H1 (cell line): ENCODE measurements at regions not wholly inside any gene's neighbourhood (a gene's known extent, or its start where the extent isn't known, plus 50 kb on each side); places are given as distances from the start of the nearest gene placed in this dataset.

Experiments
- CTCF ChIA-PET: fragments of 300-600 bp; sonication (Branson Sonifier 250); formaldehyde crosslinking; loops from one replicate; lab custom pipeline; 2021; ENCODE audit not compliant: partially characterized antibody; lab: Charles Lee
- POLR2A ChIA-PET: fragments of 300-600 bp; sonication (Branson Sonifier 250); formaldehyde crosslinking; loops from one replicate; lab custom pipeline; 2021; ENCODE audit warnings: inconsistent platforms; ENCODE audit not compliant: partially characterized antibody; lab: Charles Lee
- DNase-seq, 2 experiments: peaks; one replicate each; pipeline versions ENCODE4 v3.0.0 to v3.0.0-alpha.2; 2010 to 2022; ENCODE audit warnings: low spot score in 2 of 2, low read depth in 1 of 2, mixed read lengths in 1 of 2
- FAIRE-seq: peaks from 2 replicates; lab custom pipeline; 2011; peaks lifted over from hg19 to GRCh38; lab: Jason Lieb, UNC
- H2AFZ ChIP-seq: 2 replicates; pipeline ENCODE4 v1.8.1; 2012; ENCODE audit warnings: low read length, inconsistent platforms
- H2AK5ac ChIP-seq: 2 replicates; pipeline ENCODE4 v1.6.1; 2013; ENCODE audit warnings: low read depth, low read length
- H2BK120ac ChIP-seq: replicated peaks from 2 replicates; pipeline ENCODE3; 2013; ENCODE audit warnings: low read depth, low read length, inconsistent platforms
- H2BK12ac ChIP-seq: 2 replicates; pipeline ENCODE4 v1.6.1; 2013; ENCODE audit warnings: low read depth, low read length
- H2BK15ac ChIP-seq: 2 replicates; pipeline ENCODE4 v1.6.1; 2013; ENCODE audit warnings: low read length
- H2BK20ac ChIP-seq: 2 replicates; pipeline ENCODE4 v1.6.1; 2013; ENCODE audit warnings: low read length
- H2BK5ac ChIP-seq: 2 replicates; pipeline ENCODE4 v1.6.1; 2013; ENCODE audit warnings: low read depth, low read length
- H3K14ac ChIP-seq: 2 replicates; pipeline ENCODE4 v1.6.1; 2013; ENCODE audit warnings: inconsistent platforms; ENCODE audit not compliant: insufficient read length
- H3K18ac ChIP-seq: 2 replicates; pipeline ENCODE4 v1.6.1; 2013; ENCODE audit warnings: low read length; ENCODE audit errors: extremely low read depth
- H3K23ac ChIP-seq: 2 replicates; pipeline ENCODE4 v1.6.1; 2013; ENCODE audit warnings: inconsistent platforms; ENCODE audit not compliant: insufficient read length
- H3K23me2 ChIP-seq: 2 replicates; pipeline ENCODE4 v1.6.1; 2013; ENCODE audit warnings: low read depth, low read length
- H3K27ac ChIP-seq: 2 replicates; pipeline ENCODE4 v1.6.1; 2011; ENCODE audit warnings: low read depth, low read length, inconsistent platforms
- H3K27me3 ChIP-seq, 4 experiments: replicated peaks in 1 of 4; 1 replicate in 1 of 4; 2 replicates in 3 of 4; pipeline versions ENCODE4 v1.6.1 to v1.8.1; 2011 to 2013; ENCODE audit warnings: low read length in 3 of 4, mild to moderate bottlenecking in 3 of 4, inconsistent platforms in 2 of 4, mixed read lengths in 2 of 4, moderate library complexity in 1 of 4; ENCODE audit not compliant: control insufficient read depth in 3 of 4, insufficient read depth in 3 of 4; ENCODE audit errors: extremely low read depth in 1 of 4
- H3K36me3 ChIP-seq, 4 experiments: 2 replicates each; pipeline versions ENCODE4 v1.6.1 to v1.8.1; 2011 to 2013; ENCODE audit warnings: mild to moderate bottlenecking in 4 of 4, low read length in 3 of 4, moderate library complexity in 2 of 4, control low read depth in 1 of 4, inconsistent platforms in 1 of 4; ENCODE audit not compliant: insufficient read depth in 4 of 4, control insufficient read depth in 2 of 4
- H3K4ac ChIP-seq: replicated peaks from 2 replicates; pipeline ENCODE3; 2013; ENCODE audit warnings: low read length, low read depth, mixed read lengths, inconsistent platforms; ENCODE audit not compliant: insufficient read length
- H3K4me1 ChIP-seq, 4 experiments: replicated peaks in 1 of 4; 1 replicate in 1 of 4; 2 replicates in 3 of 4; pipeline versions ENCODE4 v1.6.1 to v1.8.1; 2011 to 2013; ENCODE audit warnings: low read length in 3 of 4, inconsistent platforms in 2 of 4, mixed read lengths in 1 of 4; ENCODE audit not compliant: insufficient read depth in 4 of 4, control insufficient read depth in 3 of 4
- H3K4me2 ChIP-seq, 2 experiments: 2 replicates each; pipeline versions ENCODE4 v1.6.1 to v1.8.1; 2011 to 2013; ENCODE audit warnings: low read depth in 2 of 2, low read length in 2 of 2, control low read depth in 1 of 2, inconsistent platforms in 1 of 2, mild to moderate bottlenecking in 1 of 2; ENCODE audit not compliant: insufficient read depth in 1 of 2
- H3K4me3 ChIP-seq, 4 experiments: fragments of 200-600, 300-600 bp in 1 of 4; sonication (generic), shearing (Covaris generic), sonication (Bioruptor Twin) in 1 of 4; 2 replicates each; pipeline versions ENCODE4 v1.5.1 to v1.8.1; 2011 to 2016; ENCODE audit warnings: low read length in 4 of 4, low read depth in 3 of 4, control low read depth in 2 of 4, inconsistent platforms in 2 of 4, mild to moderate bottlenecking in 2 of 4, mixed read lengths in 1 of 4, moderate library complexity in 1 of 4; ENCODE audit not compliant: insufficient read depth in 2 of 4; ENCODE audit errors: extremely low read depth in 1 of 4
- H3K56ac ChIP-seq: replicated peaks from 2 replicates; pipeline ENCODE3; 2013; ENCODE audit warnings: low read depth, mild to moderate bottlenecking, mixed read lengths, low read length, inconsistent platforms; ENCODE audit not compliant: insufficient read length
- H3K79me1 ChIP-seq: 2 replicates; pipeline ENCODE4 v1.6.1; 2013; ENCODE audit warnings: low read depth, low read length, control low read depth
- H3K79me2 ChIP-seq, 2 experiments: 2 replicates each; pipeline versions ENCODE4 v1.6.1 to v1.8.1; 2012 to 2013; ENCODE audit warnings: low read length in 2 of 2, mild to moderate bottlenecking in 2 of 2, inconsistent platforms in 1 of 2; ENCODE audit not compliant: insufficient read depth in 2 of 2, control insufficient read depth in 1 of 2
- H3K9ac ChIP-seq, 4 experiments: replicated peaks in 1 of 4; 1 replicate in 1 of 4; 2 replicates in 3 of 4; pipeline versions ENCODE4 v1.6.1 to v1.8.1; 2011 to 2013; ENCODE audit warnings: low read depth in 3 of 4, low read length in 3 of 4, control low read depth in 2 of 4, mild to moderate bottlenecking in 2 of 4, moderate library complexity in 2 of 4, inconsistent platforms in 1 of 4; ENCODE audit errors: extremely low read depth in 1 of 4
- H3K9me3 ChIP-seq, 2 experiments: 2 replicates each; pipeline versions ENCODE4 v1.6.1 to v1.8.1; 2012 to 2013; ENCODE audit warnings: mild to moderate bottlenecking in 2 of 2, moderate library complexity in 2 of 2, control low read depth in 1 of 2, inconsistent platforms in 1 of 2, low read depth in 1 of 2, low read length in 1 of 2, mixed read lengths in 1 of 2; ENCODE audit not compliant: insufficient read depth in 2 of 2
- H4K20me1 ChIP-seq, 2 experiments: replicated peaks in 1 of 2; 2 replicates each; pipeline versions ENCODE3 to v1.8.1; 2011 to 2013; ENCODE audit warnings: inconsistent platforms in 2 of 2, low read length in 2 of 2, mild to moderate bottlenecking in 1 of 2; ENCODE audit not compliant: insufficient read depth in 2 of 2, control insufficient read depth in 1 of 2
- H4K5ac ChIP-seq: 2 replicates; pipeline ENCODE4 v1.6.1; 2013; ENCODE audit warnings: low read length, low read depth, mixed read lengths, inconsistent platforms; ENCODE audit not compliant: insufficient read length
- H4K8ac ChIP-seq: 2 replicates; pipeline ENCODE4 v1.8.0; 2013; ENCODE audit warnings: mild to moderate bottlenecking, moderate library complexity, low read length, inconsistent platforms; ENCODE audit not compliant: insufficient read depth; ENCODE audit errors: extremely low read depth
- H4K91ac ChIP-seq: replicated peaks from 2 replicates; pipeline ENCODE3; 2013; ENCODE audit warnings: low read length, mixed read lengths, inconsistent platforms; ENCODE audit not compliant: insufficient read length
- CTCF ChIP-seq, 3 experiments: IDR thresholded peaks; 1 replicate in 2 of 3; 2 replicates in 1 of 3; pipeline versions ENCODE4 v1.5.1 to v1.6.1; 2011; ENCODE audit warnings: low read length in 3 of 3, mild to moderate bottlenecking in 3 of 3, inconsistent platforms in 2 of 3, low read depth in 1 of 3, moderate library complexity in 1 of 3; ENCODE audit not compliant: insufficient read depth in 1 of 3; ENCODE audit errors: control extremely low read depth in 1 of 3
- E2F6 ChIP-seq: IDR thresholded peaks from 2 replicates; pipeline ENCODE4 v1.6.1; 2012; ENCODE audit warnings: inconsistent platforms
- EP300 ChIP-seq, 2 experiments: IDR thresholded peaks; 1 replicate in 1 of 2; 2 replicates in 1 of 2; pipeline ENCODE4 v1.6.1; 2011 to 2012; ENCODE audit warnings: low read depth in 2 of 2, low read length in 2 of 2, mild to moderate bottlenecking in 2 of 2, borderline replicate concordance in 1 of 2, inconsistent platforms in 1 of 2, moderate library complexity in 1 of 2
- KDM5A ChIP-seq: fragments of 200-600 bp; IDR thresholded peaks from 2 replicates; pipeline ENCODE4 v1.7.1; 2012; ENCODE audit warnings: mild to moderate bottlenecking, low read length, inconsistent platforms, mixed read lengths
- RAD21 ChIP-seq, 2 experiments: IDR thresholded peaks in 1 of 2; conservative IDR thresholded peaks in 1 of 2; 2 replicates each; pipeline ENCODE4 v1.6.1; 2011; ENCODE audit warnings: low read depth in 2 of 2, low read length in 2 of 2, improper control_type of control experiment in 1 of 2, inconsistent platforms in 1 of 2, mild to moderate bottlenecking in 1 of 2, moderate library complexity in 1 of 2
- SAP30 ChIP-seq: fragments of 300-600 bp; sonication (generic); IDR thresholded peaks from 2 replicates; pipeline ENCODE4 v1.7.1; 2012; ENCODE audit warnings: low read length, moderate library complexity, mild to moderate bottlenecking, inconsistent platforms; ENCODE audit not compliant: insufficient read depth, insufficient replicate concordance
- SP4 ChIP-seq: IDR thresholded peaks from 2 replicates; pipeline ENCODE4 v1.6.1; 2012; ENCODE audit warnings: low read length, inconsistent platforms
- WGBS, 2 experiments: shearing (Covaris generic) in 1 of 2; methylation state at CpG; one replicate each; pipeline versions ENCODE4 v1.1.6 to v1.1.7; 2013 to 2015; ENCODE audit warnings: low lambda C conversion rate in 2 of 2, mixed read lengths in 2 of 2, inconsistent platforms in 1 of 2, low coverage in 1 of 2, missing lambda C conversion rate in 1 of 2; ENCODE audit not compliant: insufficient replicate concordance in 2 of 2, insufficient coverage in 1 of 2, insufficient read length in 1 of 2; ENCODE audit errors: extremely low coverage in 1 of 2, missing lambda C conversion rate in 1 of 2; 5-methylcytosine and 5-hydroxymethylcytosine counted together

GRCh38 chr15:92324101-92324963, 69.3 kb upstream of the ST8SIA2 start:
- H2BK20ac ChIP-seq, result no peak overlapping the region
- no peak overlapping the region for H3K4me2 ChIP-seq
- H3K23ac ChIP-seq, result no peak overlapping the region
- no peaks in the 10 kb centered on the region for H3K36me3 ChIP-seq
- WGBS, 2 experiments, result 78% methylated on average over 8 of the region's 8 CpGs; no CpG with 5 or more reads in 1 of the 2 experiments
- no peaks in the 10 kb centered on the region; a peak in 1 of 7 replicates for H3K27me3 ChIP-seq
- H2BK12ac ChIP-seq, result no peak overlapping the region
- H2BK120ac ChIP-seq, result no peak overlapping the region
- H2BK5ac ChIP-seq, result no peak overlapping the region
- no peaks in the 10 kb centered on the region for H3K79me1 ChIP-seq
- H3K18ac ChIP-seq, result no peak overlapping the region
- H4K5ac ChIP-seq, result no peak overlapping the region
- no peaks in the 10 kb centered on the region for H3K9me3 ChIP-seq
- DNase-seq (no peak), FAIRE-seq (no peak)
- no peaks in the 10 kb centered on the region for H4K20me1 ChIP-seq
- POLR2A ChIA-PET, result no interaction called here
- no peak overlapping the region for H4K91ac ChIP-seq
- H3K23me2 ChIP-seq, result no peaks in the 10 kb centered on the region
- H3K56ac ChIP-seq, result no peak overlapping the region
- H3K4me3 ChIP-seq, result no peak overlapping the region
- H3K27ac ChIP-seq, result no peak overlapping the region
- no peak overlapping the region for H3K4ac ChIP-seq
- H2BK15ac ChIP-seq, result no peak overlapping the region
- CTCF ChIA-PET, result interaction anchor here (0.6 to 3.6 kb wide), 7 partner anchors 7 to 1154 kb away, joined by 3 to 15 read pairs (median 3); no protein-coding TSS in a partner anchor
- no peak overlapping the region for H2AFZ ChIP-seq
- H3K79me2 ChIP-seq, result no peaks in the 10 kb centered on the region
- H4K8ac ChIP-seq, result no peak overlapping the region
- H2AK5ac ChIP-seq, result no peak overlapping the region
- no peak overlapping the region for H3K14ac ChIP-seq
- no peak overlapping the region for H3K9ac ChIP-seq
- 0 out of 7 replicates have a peak, but pooled peaks cover 0 to 3% (median 0%) of the 10 kb centered on the region in 4 experiments for H3K4me1 ChIP-seq
- peak in 1 of 2 experiments; percentile 43; a peak in 2 of 4 replicates for TF ChIP-seq RAD21 (IDR thresholded peaks at IDR 0.05 in 1 of 2, conservative IDR thresholded peaks at IDR 0.05 in 1 of 2; ENCODE audit: low read depth in 2 of 2, low read length in 2 of 2)
- TF ChIP-seq KDM5A, result no peak
- TF ChIP-seq E2F6, result peak; percentile 50; the same call in 1 of the 2 replicates
- no peak for TF ChIP-seq SP4
- no peak for TF ChIP-seq SAP30
- TF ChIP-seq EP300 (IDR thresholded peaks at IDR 0.05; ENCODE audit: borderline replicate concordance in 1 of 2, low read depth in 2 of 2, low read length in 2 of 2), result no peak
- TF ChIP-seq CTCF (IDR thresholded peaks at IDR 0.05; ENCODE audit: control extremely low read depth in 1 of 3, insufficient read depth in 1 of 3, low read depth in 1 of 3, low read length in 3 of 3), result peak; percentile 3 to 24 (median 10); a peak in 2 of 4 replicates
